Tibial nerve (tissue), 4 donors: ENCODE measurements at regions not wholly inside any gene's neighbourhood (a gene's known extent, or its start where the extent isn't known, plus 50 kb on each side); places are given as distances from the start of the nearest gene placed in this dataset.

Experiments
- EP300 ChIP-seq, 2 donors: sonication (generic); formaldehyde crosslinking; IDR thresholded peaks; one replicate each; pipeline ENCODE4 v1.6.1; 2017; ENCODE audit warnings: antibody characterized with exemption in 2 of 2, mild to moderate bottlenecking in 1 of 2
- POLR2A ChIP-seq, 2 donors: fragments of 450-650 bp; IDR thresholded peaks; one replicate each; pipeline ENCODE4 v1.6.1; 2017; ENCODE audit warnings: antibody characterized with exemption in 2 of 2, mild to moderate bottlenecking in 2 of 2, moderate library complexity in 2 of 2
- TF ChIP-seq, protein P1 (sequence below), 5 experiments: fragments of 200-600 bp in 3 of 5; fragments of 450-650 bp in 2 of 5; sonication (generic) in 3 of 5; IDR thresholded peaks; one replicate each; pipeline ENCODE4 v1.5.1; 2016 to 2019; ENCODE audit warnings: antibody characterized with exemption in 5 of 5, mild to moderate bottlenecking in 3 of 5, moderate library complexity in 2 of 5

- TF ChIP-seq, protein P1, sequence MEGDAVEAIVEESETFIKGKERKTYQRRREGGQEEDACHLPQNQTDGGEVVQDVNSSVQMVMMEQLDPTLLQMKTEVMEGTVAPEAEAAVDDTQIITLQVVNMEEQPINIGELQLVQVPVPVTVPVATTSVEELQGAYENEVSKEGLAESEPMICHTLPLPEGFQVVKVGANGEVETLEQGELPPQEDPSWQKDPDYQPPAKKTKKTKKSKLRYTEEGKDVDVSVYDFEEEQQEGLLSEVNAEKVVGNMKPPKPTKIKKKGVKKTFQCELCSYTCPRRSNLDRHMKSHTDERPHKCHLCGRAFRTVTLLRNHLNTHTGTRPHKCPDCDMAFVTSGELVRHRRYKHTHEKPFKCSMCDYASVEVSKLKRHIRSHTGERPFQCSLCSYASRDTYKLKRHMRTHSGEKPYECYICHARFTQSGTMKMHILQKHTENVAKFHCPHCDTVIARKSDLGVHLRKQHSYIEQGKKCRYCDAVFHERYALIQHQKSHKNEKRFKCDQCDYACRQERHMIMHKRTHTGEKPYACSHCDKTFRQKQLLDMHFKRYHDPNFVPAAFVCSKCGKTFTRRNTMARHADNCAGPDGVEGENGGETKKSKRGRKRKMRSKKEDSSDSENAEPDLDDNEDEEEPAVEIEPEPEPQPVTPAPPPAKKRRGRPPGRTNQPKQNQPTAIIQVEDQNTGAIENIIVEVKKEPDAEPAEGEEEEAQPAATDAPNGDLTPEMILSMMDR (IDR thresholded peaks at IDR 0.05), result no peak
- TF ChIP-seq POLR2A (IDR thresholded peaks at IDR 0.05) (no peak), EP300 (IDR thresholded peaks at IDR 0.05) (peak in 1 of 2 donors; percentile 78)
Measured at GRCh38 chr5:89120719-89121118, 237.7 kb upstream of the MEF2C start.
